ENCODE measurements at regions not wholly inside any gene's neighbourhood (a gene's known extent, or its start where the extent isn't known, plus 50 kb on each side); places are given as distances from the start of the nearest gene placed in this dataset.

DNA sequence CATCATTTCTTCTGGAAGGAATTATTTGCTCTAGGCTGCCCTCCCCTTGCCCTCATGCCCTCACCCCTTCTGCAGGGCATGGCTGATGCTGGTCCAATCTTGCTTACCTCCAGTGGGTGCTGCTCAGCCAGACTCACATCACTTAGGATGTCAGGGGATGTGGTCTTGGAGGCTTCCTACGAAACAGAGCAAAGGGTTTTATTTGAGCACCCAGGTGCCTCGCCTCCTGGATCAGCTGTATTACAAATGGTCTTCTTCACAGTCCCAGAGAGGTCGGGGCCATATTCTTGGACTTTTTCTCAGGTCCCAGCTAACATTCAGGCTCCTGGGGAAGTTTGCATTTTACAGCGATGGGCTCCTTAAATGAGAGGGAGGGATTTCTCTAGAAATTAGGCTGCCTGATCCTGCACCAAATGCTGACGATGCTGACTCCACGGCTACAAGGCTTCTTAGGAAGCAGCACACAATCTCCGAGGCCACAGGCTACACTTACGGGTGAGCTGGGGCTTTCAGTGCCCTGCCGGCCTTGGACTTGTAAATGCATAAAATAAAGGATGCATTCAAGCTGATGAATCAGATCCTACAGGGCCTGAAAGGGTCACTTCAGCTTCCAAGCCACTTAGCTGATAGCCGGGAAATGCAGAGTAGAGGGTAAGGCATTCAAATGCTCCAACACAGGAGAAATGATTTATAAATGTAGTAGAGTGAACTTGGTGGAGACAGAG is 159.8 kb upstream of the ECI2 start:
- H3K36me3 ChIP-seq: no peaks in the 10 kb centered on the region
- H3K4me1 ChIP-seq: no peaks in the 10 kb centered on the region
- peaks cover 4 to 17% of the 10 kb centered on the region in 2 donors for H3K9me3 ChIP-seq
- intact Hi-C loops (cut with DNase I; ENCODE audit: low total_unique reads): no loop called here
- no peak for DNase-seq (ENCODE audit: low spot score in 2 of 2)
- H3K4me3 ChIP-seq: no peak overlapping the region
- no peak overlapping the region for H3K27ac ChIP-seq
- no peak for TF ChIP-seq POLR2AphosphoS5 (IDR thresholded peaks at IDR 0.05)
- no peaks in the 10 kb centered on the region for H3K27me3 ChIP-seq

DNA sequence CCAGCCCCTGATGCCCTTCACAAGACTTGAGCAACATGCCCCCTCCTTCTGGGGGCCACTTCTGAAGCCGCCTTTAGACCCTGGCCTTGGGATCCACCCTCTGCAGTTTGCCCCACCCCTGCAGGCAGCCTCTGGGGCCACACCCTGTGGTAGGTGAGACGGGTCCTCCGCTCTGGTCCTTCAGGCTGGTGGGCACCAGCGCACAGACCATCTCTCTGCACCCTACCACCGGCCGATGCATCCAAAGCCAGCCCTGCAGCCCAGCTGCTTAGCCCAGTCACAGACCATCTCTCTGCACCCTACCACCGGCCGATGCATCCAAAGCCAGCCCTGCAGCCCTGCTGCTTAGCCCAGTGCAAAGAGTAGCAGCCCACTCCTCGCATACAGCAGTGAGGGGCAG is 159.3 kb upstream of the ECI2 start:
- intact Hi-C loops (cut with DNase I; ENCODE audit: low total_unique reads): no loop called here
- Histone ChIP-seq H3K4me3 (no peak overlapping the region), H3K27ac (no peak overlapping the region), H3K27me3 (no peaks in the 10 kb centered on the region), H3K36me3 (no peaks in the 10 kb centered on the region), H3K4me1 (no peaks in the 10 kb centered on the region), H3K9me3 (peaks cover 4 to 17% of the 10 kb centered on the region in 2 donors)
- DNase-seq (ENCODE audit: low spot score in 2 of 2): no peak
- TF ChIP-seq POLR2A (IDR thresholded peaks at IDR 0.05) (no peak), POLR2AphosphoS5 (IDR thresholded peaks at IDR 0.05) (no peak)
- TF ChIP-seq, protein P1, sequence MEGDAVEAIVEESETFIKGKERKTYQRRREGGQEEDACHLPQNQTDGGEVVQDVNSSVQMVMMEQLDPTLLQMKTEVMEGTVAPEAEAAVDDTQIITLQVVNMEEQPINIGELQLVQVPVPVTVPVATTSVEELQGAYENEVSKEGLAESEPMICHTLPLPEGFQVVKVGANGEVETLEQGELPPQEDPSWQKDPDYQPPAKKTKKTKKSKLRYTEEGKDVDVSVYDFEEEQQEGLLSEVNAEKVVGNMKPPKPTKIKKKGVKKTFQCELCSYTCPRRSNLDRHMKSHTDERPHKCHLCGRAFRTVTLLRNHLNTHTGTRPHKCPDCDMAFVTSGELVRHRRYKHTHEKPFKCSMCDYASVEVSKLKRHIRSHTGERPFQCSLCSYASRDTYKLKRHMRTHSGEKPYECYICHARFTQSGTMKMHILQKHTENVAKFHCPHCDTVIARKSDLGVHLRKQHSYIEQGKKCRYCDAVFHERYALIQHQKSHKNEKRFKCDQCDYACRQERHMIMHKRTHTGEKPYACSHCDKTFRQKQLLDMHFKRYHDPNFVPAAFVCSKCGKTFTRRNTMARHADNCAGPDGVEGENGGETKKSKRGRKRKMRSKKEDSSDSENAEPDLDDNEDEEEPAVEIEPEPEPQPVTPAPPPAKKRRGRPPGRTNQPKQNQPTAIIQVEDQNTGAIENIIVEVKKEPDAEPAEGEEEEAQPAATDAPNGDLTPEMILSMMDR (IDR thresholded peaks at IDR 0.05): no peak

DNA sequence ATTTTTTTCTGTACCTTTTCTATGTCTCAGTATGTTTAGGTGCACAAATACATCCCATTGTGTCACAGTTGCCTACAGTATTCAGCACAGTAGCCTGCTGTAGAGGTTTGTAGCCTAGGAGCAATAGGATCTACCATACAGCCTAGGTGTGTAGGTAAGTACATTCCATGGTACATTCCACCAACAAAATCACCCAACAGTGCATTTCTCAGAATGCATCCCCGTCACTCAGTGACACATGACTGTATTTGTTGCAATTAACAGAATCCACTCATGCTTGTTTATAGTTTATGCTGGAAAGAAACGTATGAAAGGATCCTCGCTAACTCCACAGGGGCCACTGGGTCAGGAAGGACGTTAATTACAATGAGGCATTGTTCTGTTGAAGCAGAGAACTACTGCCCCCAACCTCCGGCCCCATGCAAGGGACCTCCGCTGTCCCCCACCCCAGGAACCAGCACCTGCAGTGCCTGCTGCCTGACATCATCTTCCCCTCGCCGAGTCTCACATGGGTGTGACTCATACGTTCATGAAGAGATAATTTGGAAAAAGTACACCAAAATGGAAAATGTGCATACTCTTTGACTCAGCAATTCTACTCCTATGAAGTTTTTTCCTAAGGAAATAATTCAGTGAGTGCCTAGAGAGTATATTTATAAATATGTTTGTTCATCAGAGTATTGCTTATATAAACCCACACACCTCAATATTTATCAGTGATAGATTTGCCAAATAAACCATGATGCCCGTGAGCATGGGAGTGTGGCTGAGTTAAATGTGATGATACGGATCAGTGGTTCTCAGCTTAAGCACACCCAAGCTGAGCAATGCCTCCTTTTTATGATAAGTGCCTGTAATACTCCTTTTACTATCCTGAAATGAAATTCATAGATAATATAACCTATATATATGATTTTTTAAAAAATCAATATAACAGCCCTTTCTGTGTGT is 156.4 kb upstream of the ECI2 start:
- Histone ChIP-seq H3K4me1 (no peaks in the 10 kb centered on the region), H3K27ac (no peak overlapping the region), H3K9me3 (no peaks in the 10 kb centered on the region), H3K4me3 (no peak overlapping the region), H3K27me3 (no peaks in the 10 kb centered on the region), H3K36me3 (no peaks in the 10 kb centered on the region)
- TF ChIP-seq, protein P1 (IDR thresholded peaks at IDR 0.05): no peak
- TF ChIP-seq POLR2AphosphoS5 (IDR thresholded peaks at IDR 0.05) (no peak), POLR2A (IDR thresholded peaks at IDR 0.05) (no peak)
- DNase-seq (ENCODE audit: low spot score in 2 of 2): no peak
- intact Hi-C loops (cut with DNase I; ENCODE audit: low total_unique reads): no loop called here

DNA sequence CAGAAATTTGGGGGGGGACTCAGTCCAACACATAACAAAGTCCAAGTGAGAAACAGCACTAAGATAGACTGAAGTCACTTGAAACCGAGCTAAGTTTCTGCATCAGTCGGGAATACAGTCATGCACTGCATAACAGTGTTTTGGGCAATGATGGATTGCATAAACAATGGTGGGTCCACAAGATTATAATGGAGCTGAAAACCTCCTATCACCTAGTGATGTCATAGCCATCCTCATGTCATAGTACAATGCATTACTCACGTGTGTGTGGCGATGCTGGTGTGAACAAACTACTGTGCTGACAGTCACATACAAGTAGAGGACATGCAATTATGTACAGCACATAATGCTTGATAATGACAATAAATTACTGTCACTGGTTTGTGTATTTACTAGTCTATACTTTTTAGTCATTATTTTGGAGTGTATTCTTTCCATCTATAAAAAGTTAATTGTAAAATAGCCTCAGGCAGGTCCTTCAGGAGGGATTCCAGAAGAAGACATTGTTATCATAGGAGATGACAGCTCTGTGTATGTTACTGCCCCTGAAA is 154.5 kb upstream of the ECI2 start:
- TF ChIP-seq POLR2AphosphoS5 (IDR thresholded peaks at IDR 0.05) (no peak), POLR2A (IDR thresholded peaks at IDR 0.05) (no peak)
- TF ChIP-seq, protein P1 (IDR thresholded peaks at IDR 0.05): no peak
- no peaks in the 10 kb centered on the region for H3K4me1 ChIP-seq
- intact Hi-C loops (cut with DNase I; ENCODE audit: low total_unique reads): no loop called here

DNA sequence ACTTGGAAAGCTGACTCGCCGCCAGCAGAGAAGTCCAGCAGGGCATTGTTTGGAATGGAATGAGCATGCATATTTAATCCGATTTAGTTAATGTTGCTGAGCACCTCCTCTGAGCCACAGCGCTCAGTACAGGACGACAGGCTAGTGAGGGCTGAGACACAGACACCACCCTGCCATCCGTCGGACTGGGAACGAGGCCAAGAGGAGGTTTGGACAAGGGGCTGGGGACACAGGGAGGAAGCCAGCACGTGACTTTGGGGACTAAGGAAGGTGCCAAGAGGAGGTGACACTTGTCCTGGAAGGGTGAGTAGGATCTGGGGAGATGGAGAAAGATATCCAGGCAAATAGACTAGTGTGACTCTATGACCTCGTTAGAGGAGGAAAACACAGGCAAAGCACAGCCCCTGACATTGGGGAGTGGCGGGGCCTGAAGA is 152.5 kb upstream of the ECI2 start:
- TF ChIP-seq POLR2A (IDR thresholded peaks at IDR 0.05) (no peak), POLR2AphosphoS5 (IDR thresholded peaks at IDR 0.05) (no peak)
- TF ChIP-seq, protein P1 (IDR thresholded peaks at IDR 0.05): no peak
- H3K36me3 ChIP-seq: no peaks in the 10 kb centered on the region
- DNase-seq (ENCODE audit: low spot score in 2 of 2): no peak
- H3K9me3 ChIP-seq: no peaks in the 10 kb centered on the region
- H3K27ac ChIP-seq: no peak overlapping the region
- intact Hi-C loops (cut with DNase I; ENCODE audit: low total_unique reads): no loop called here
- H3K27me3 ChIP-seq: no peaks in the 10 kb centered on the region
- no peaks in the 10 kb centered on the region for H3K4me1 ChIP-seq
- H3K4me3 ChIP-seq: no peak overlapping the region

More for the DNA sequence above, 154.5 kb upstream of the ECI2 start:
- no peak overlapping the region for H3K4me3 ChIP-seq
- no peaks in the 10 kb centered on the region for H3K27me3 ChIP-seq
- H3K9me3 ChIP-seq: no peaks in the 10 kb centered on the region
- no peaks in the 10 kb centered on the region for H3K36me3 ChIP-seq
- H3K27ac ChIP-seq: no peak overlapping the region
- DNase-seq (ENCODE audit: low spot score in 2 of 2): no peak

Data from breast epithelium (tissue), 4 donors.